HepG2 (cell line): ENCODE measurements at regions not wholly inside any gene's neighbourhood (a gene's known extent, or its start where the extent isn't known, plus 50 kb on each side); places are given as distances from the start of the nearest gene placed in this dataset.

Experiments used
- ADNP ChIP-seq: sonication (generic); formaldehyde crosslinking; IDR thresholded peaks from 2 replicates; pipeline ENCODE4 v1.4.0; 2020; ENCODE audit warnings: missing genetic modification reagents
- AGO2 ChIP-seq: fragments of 200-400 bp; formaldehyde crosslinking; optimal IDR thresholded peaks from 2 replicates; pipeline ENCODE3; 2017; ENCODE audit warnings: mild to moderate bottlenecking, low read depth, low read length, moderate library complexity
- CBX1 ChIP-seq: IDR thresholded peaks from one replicate; pipeline ENCODE4 v1.6.1; 2016; ENCODE audit warnings: antibody characterized with exemption, low read depth
- EP300 ChIP-seq, 3 experiments: sonication (generic) in 1 of 3; formaldehyde crosslinking in 1 of 3; IDR thresholded peaks; 2 replicates each; pipeline versions ENCODE4 v1.5.1 to v1.6.1; 2011 to 2020; ENCODE audit warnings: low read depth in 2 of 3, low read length in 2 of 3, borderline replicate concordance in 1 of 3, improper control_type of control experiment in 1 of 3, mild to moderate bottlenecking in 1 of 3, missing genetic modification reagents in 1 of 3, moderate library complexity in 1 of 3
- FLYWCH1 ChIP-seq: sonication (generic); formaldehyde crosslinking; IDR thresholded peaks from 2 replicates; pipeline ENCODE4 v1.8.1; 2023; ENCODE audit warnings: mild to moderate bottlenecking, missing genetic modification reagents
- FOXA1 ChIP-seq, 2 experiments: fragments of 450-650 bp in 1 of 2; sonication (generic) in 1 of 2; formaldehyde crosslinking in 1 of 2; IDR thresholded peaks; 2 replicates each; pipeline versions ENCODE4 v1.4.0 to v1.6.1; 2016 to 2020; ENCODE audit warnings: missing genetic modification reagents in 1 of 2
- MEF2D ChIP-seq: sonication (generic); formaldehyde crosslinking; IDR thresholded peaks from 2 replicates; pipeline ENCODE4 v1.5.1; 2020; ENCODE audit warnings: mild to moderate bottlenecking, missing genetic modification reagents
- NFE2 ChIP-seq: sonication (generic); formaldehyde crosslinking; IDR thresholded peaks from 2 replicates; pipeline ENCODE4 v1.4.0; 2020; ENCODE audit warnings: missing genetic modification reagents
- REXO4 ChIP-seq: sonication (generic); formaldehyde crosslinking; IDR thresholded peaks from 2 replicates; pipeline ENCODE4 v1.8.0; 2022; ENCODE audit warnings: missing genetic modification reagents, mild to moderate bottlenecking, borderline replicate concordance
- SAFB2 ChIP-seq: sonication (generic); formaldehyde crosslinking; IDR thresholded peaks from 2 replicates; pipeline ENCODE4 v1.5.1; 2020; ENCODE audit warnings: missing genetic modification reagents, low read depth, mild to moderate bottlenecking, borderline replicate concordance
- SMARCC2 ChIP-seq: fragments of 450-650 bp; IDR thresholded peaks from 2 replicates; pipeline ENCODE4 v1.6.1; 2017; ENCODE audit warnings: antibody characterized with exemption, mild to moderate bottlenecking
- ZNF160 ChIP-seq: sonication (generic); formaldehyde crosslinking; IDR thresholded peaks from 2 replicates; pipeline ENCODE4 v1.8.0; 2022; ENCODE audit warnings: mild to moderate bottlenecking, inconsistent platforms, missing genetic modification reagents
- ZNF205 ChIP-seq: IDR thresholded peaks from 2 replicates; pipeline ENCODE4 v1.6.1; 2018; ENCODE audit warnings: missing biosample characterization, missing genetic modification reagents
- ZNF207 ChIP-seq: fragments of 450-650 bp; IDR thresholded peaks from 2 replicates; pipeline ENCODE4 v1.6.1; 2016; ENCODE audit warnings: antibody characterized with exemption, borderline replicate concordance
- ZNF224 ChIP-seq: sonication (generic); formaldehyde crosslinking; IDR thresholded peaks from 2 replicates; pipeline ENCODE4 v1.5.0; 2020; ENCODE audit warnings: mild to moderate bottlenecking, missing genetic modification reagents
- ZNF235 ChIP-seq: sonication (generic); formaldehyde crosslinking; IDR thresholded peaks from 2 replicates; pipeline ENCODE4 v1.8.1; 2023; ENCODE audit warnings: mild to moderate bottlenecking, missing genetic modification reagents, borderline replicate concordance
- ZSCAN22 ChIP-seq: sonication (generic); formaldehyde crosslinking; IDR thresholded peaks from 2 replicates; pipeline ENCODE4 v1.4.0; 2020; ENCODE audit warnings: mild to moderate bottlenecking, missing genetic modification reagents
- TF ChIP-seq, protein P1 (sequence below): sonication (generic); formaldehyde crosslinking; IDR thresholded peaks from 2 replicates; pipeline ENCODE4 v1.5.0; 2020; ENCODE audit warnings: mild to moderate bottlenecking, missing genetic modification reagents, moderate library complexity
- TF ChIP-seq, protein P2 (sequence below): sonication (generic); formaldehyde crosslinking; IDR thresholded peaks from 2 replicates; pipeline ENCODE4 v1.5.1; 2020; ENCODE audit warnings: mild to moderate bottlenecking, missing genetic modification reagents
- TF ChIP-seq, protein P3 (sequence below): sonication (generic); formaldehyde crosslinking; conservative IDR thresholded peaks from 2 replicates; pipeline ENCODE4 v1.8.0; 2022; ENCODE audit warnings: missing genetic modification reagents

DNA sequence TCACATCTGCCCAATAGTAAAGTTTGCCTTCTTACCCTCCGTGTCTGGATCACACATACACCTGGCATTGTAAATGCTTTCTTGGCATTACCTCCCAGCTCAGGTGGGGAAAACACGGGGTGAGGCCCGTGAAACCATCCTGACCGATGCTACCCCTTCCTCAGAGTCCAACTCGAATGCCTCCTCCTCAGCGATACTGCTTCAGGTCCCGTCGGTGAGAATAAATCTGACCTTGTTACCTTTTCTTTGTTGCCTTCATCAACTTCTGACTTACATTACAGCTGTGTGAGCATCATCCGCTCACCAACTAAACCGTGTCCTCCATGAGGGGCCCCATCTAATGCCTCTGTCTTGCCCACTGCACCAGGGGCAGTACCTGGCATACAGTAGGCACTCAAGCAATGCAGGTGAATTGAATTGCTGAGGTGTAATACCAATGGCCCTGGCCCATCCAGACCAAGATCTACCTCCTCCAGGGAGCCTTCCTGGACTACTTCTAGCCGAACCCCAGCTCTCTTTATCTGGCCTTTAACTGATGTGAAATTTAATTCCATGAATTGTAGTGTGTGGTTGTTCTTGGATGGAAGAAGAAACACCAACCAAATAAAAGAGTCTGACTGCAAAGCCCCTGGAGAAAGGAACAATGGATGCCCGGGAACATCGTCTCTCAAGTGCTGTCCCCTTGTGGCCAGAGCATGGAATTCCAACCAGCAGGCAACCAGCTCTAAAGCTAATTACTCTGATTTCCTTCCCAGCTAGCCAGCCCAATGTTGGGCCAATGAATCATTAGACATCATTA, 141.5 kb downstream of the ANKRD60 start (continued):
- TF ChIP-seq EP300 (IDR thresholded peaks at IDR 0.05; ENCODE audit: low read depth in 2 of 2, low read length in 2 of 2) (no peak), EP300 (CRISPR knock-in tag; IDR thresholded peaks at IDR 0.05; ENCODE audit: borderline replicate concordance) (no peak), NFE2 (CRISPR knock-in tag) (no peak), ZNF207 (no peak), ZSCAN22 (CRISPR knock-in tag) (no peak), ZNF205 (CRISPR knock-in tag) (no peak), FLYWCH1 (CRISPR knock-in tag) (no peak), SAFB2 (0 out of 2 replicates have a peak, but pooled peaks have one; percentile 75), SMARCC2 (no peak), CBX1 (no peak), MEF2D (CRISPR knock-in tag) (no peak), ZNF224 (CRISPR knock-in tag) (0 out of 2 replicates have a peak, but pooled peaks have one; percentile 49), AGO2 (no peak), ZNF160 (CRISPR knock-in tag) (no peak), FOXA1 (IDR thresholded peaks at IDR 0.05) (no peak), FOXA1 (CRISPR knock-in tag; IDR thresholded peaks at IDR 0.05) (no peak), REXO4 (no peak), ADNP (CRISPR knock-in tag) (no peak), ZNF235 (CRISPR knock-in tag) (0 out of 2 replicates have a peak, but pooled peaks have one; percentile 41)
- TF ChIP-seq, protein P1, sequence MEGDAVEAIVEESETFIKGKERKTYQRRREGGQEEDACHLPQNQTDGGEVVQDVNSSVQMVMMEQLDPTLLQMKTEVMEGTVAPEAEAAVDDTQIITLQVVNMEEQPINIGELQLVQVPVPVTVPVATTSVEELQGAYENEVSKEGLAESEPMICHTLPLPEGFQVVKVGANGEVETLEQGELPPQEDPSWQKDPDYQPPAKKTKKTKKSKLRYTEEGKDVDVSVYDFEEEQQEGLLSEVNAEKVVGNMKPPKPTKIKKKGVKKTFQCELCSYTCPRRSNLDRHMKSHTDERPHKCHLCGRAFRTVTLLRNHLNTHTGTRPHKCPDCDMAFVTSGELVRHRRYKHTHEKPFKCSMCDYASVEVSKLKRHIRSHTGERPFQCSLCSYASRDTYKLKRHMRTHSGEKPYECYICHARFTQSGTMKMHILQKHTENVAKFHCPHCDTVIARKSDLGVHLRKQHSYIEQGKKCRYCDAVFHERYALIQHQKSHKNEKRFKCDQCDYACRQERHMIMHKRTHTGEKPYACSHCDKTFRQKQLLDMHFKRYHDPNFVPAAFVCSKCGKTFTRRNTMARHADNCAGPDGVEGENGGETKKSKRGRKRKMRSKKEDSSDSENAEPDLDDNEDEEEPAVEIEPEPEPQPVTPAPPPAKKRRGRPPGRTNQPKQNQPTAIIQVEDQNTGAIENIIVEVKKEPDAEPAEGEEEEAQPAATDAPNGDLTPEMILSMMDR, result peak; percentile 78
- TF ChIP-seq, protein P2, sequence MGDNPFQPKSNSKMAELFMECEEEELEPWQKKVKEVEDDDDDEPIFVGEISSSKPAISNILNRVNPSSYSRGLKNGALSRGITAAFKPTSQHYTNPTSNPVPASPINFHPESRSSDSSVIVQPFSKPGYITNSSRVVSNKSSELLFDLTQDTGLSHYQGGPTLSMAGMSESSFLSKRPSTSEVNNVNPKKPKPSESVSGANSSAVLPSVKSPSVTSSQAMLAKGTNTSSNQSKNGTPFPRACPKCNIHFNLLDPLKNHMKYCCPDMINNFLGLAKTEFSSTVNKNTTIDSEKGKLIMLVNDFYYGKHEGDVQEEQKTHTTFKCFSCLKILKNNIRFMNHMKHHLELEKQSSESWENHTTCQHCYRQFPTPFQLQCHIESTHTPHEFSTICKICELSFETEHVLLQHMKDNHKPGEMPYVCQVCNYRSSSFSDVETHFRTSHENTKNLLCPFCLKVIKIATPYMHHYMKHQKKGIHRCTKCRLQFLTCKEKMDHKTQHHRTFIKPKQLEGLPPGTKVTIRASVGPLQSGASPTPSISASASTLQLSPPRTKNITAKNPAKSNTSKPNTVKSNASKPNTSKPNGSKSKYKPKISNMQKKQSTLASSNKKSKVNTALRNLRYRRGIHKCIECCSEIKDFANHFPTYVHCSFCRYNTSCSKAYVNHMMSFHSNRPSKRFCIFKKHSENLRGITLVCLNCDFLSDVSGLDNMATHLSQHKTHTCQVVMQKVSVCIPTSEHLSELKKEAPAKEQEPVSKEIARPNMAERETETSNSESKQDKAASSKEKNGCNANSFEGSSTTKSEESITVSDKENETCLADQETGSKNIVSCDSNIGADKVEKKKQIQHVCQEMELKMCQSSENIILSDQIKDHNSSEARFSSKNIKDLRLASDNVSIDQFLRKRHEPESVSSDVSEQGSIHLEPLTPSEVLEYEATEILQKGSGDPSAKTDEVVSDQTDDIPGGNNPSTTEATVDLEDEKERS (CRISPR knock-in tag), result no peak
- TF ChIP-seq, protein P3, sequence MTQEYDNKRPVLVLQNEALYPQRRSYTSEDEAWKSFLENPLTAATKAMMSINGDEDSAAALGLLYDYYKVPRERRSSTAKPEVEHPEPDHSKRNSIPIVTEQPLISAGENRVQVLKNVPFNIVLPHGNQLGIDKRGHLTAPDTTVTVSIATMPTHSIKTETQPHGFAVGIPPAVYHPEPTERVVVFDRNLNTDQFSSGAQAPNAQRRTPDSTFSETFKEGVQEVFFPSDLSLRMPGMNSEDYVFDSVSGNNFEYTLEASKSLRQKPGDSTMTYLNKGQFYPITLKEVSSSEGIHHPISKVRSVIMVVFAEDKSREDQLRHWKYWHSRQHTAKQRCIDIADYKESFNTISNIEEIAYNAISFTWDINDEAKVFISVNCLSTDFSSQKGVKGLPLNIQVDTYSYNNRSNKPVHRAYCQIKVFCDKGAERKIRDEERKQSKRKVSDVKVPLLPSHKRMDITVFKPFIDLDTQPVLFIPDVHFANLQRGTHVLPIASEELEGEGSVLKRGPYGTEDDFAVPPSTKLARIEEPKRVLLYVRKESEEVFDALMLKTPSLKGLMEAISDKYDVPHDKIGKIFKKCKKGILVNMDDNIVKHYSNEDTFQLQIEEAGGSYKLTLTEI (CRISPR knock-in tag), result no peak
